Astrocyte (in vitro differentiated cells and primary cell): ENCODE measurements at regions not wholly inside any gene's neighbourhood (a gene's known extent, or its start where the extent isn't known, plus 50 kb on each side); places are given as distances from the start of the nearest gene placed in this dataset.

Experiments
- DNase-seq: peaks from one replicate; pipeline ENCODE4 v3.0.0-alpha.2; 2010; ENCODE audit warnings: low read depth
- FAIRE-seq: peaks from 2 replicates; lab custom pipeline; 2011; peaks lifted over from hg19 to GRCh38; lab: Jason Lieb, UNC
- H2AFZ ChIP-seq: 2 replicates; pipeline ENCODE4 v1.6.0; 2012; ENCODE audit warnings: low read depth, low read length, inconsistent platforms
- H3K27ac ChIP-seq: 2 replicates; pipeline ENCODE4 v1.5.1; 2011; ENCODE audit warnings: low read depth, low read length, inconsistent platforms
- H3K27me3 ChIP-seq: 2 replicates; pipeline ENCODE4 v1.6.0; 2011; ENCODE audit warnings: low read length, inconsistent platforms; ENCODE audit not compliant: insufficient read depth
- H3K36me3 ChIP-seq: 2 replicates; pipeline ENCODE4 v1.5.1; 2011; ENCODE audit warnings: low read length, inconsistent platforms; ENCODE audit not compliant: insufficient read depth
- H3K4me1 ChIP-seq: 2 replicates; pipeline ENCODE4 v1.5.1; 2011; ENCODE audit warnings: low read length, inconsistent platforms; ENCODE audit not compliant: insufficient read depth
- H3K4me2 ChIP-seq: 2 replicates; pipeline ENCODE4 v1.6.0; 2012; ENCODE audit warnings: low read length, inconsistent platforms
- H3K4me3 ChIP-seq: 2 replicates; pipeline ENCODE4 v1.5.1; 2011; ENCODE audit warnings: low read depth, mild to moderate bottlenecking, low read length, inconsistent platforms; ENCODE audit not compliant: insufficient read depth
- H3K79me2 ChIP-seq: 2 replicates; pipeline ENCODE4 v1.6.0; 2012; ENCODE audit warnings: mild to moderate bottlenecking, low read length, inconsistent platforms; ENCODE audit not compliant: insufficient read depth
- H3K9ac ChIP-seq: 2 replicates; pipeline ENCODE4 v1.6.0; 2012; ENCODE audit warnings: mild to moderate bottlenecking, low read length, inconsistent platforms
- H3K9me3 ChIP-seq: 2 replicates; pipeline ENCODE4 v1.5.1; 2012; ENCODE audit warnings: low read depth, mild to moderate bottlenecking, low read length, inconsistent platforms; ENCODE audit not compliant: insufficient read depth
- H4K20me1 ChIP-seq: 2 replicates; pipeline ENCODE4 v1.6.0; 2012; ENCODE audit warnings: low read length, inconsistent platforms; ENCODE audit not compliant: insufficient read depth
- H3K27ac Mint-ChIP-seq: one replicate; pipeline ENCODE4 v1.8.0; 2021; ENCODE audit warnings: mild to moderate bottlenecking, mixed read lengths; ENCODE audit not compliant: unreplicated experiment
- H3K27me3 Mint-ChIP-seq: one replicate; pipeline ENCODE4 v1.8.0; 2021; ENCODE audit warnings: low read depth, mixed read lengths; ENCODE audit not compliant: unreplicated experiment
- H3K36me3 Mint-ChIP-seq: one replicate; pipeline ENCODE4 v1.8.0; 2021; ENCODE audit warnings: low read depth, mixed read lengths; ENCODE audit not compliant: unreplicated experiment
- H3K4me1 Mint-ChIP-seq: one replicate; pipeline ENCODE4 v1.8.0; 2021; ENCODE audit warnings: low read depth, mixed read lengths; ENCODE audit not compliant: unreplicated experiment
- H3K4me3 Mint-ChIP-seq: one replicate; pipeline ENCODE4 v1.8.0; 2021; ENCODE audit warnings: mild to moderate bottlenecking, moderate library complexity, mixed read lengths; ENCODE audit not compliant: unreplicated experiment
- H3K9me3 Mint-ChIP-seq: one replicate; pipeline ENCODE4 v1.8.0; 2021; ENCODE audit warnings: mild to moderate bottlenecking, mixed read lengths; ENCODE audit not compliant: unreplicated experiment
- CTCF ChIP-seq: IDR thresholded peaks from 2 replicates; pipeline ENCODE4 v1.5.1; 2011; ENCODE audit warnings: low read depth, mild to moderate bottlenecking, inconsistent platforms, low read length, moderate library complexity; ENCODE audit not compliant: insufficient read depth
- EZH2 ChIP-seq: IDR thresholded peaks from 2 replicates; pipeline ENCODE4 v1.6.1; 2012; ENCODE audit warnings: mild to moderate bottlenecking, low read length, inconsistent platforms; ENCODE audit not compliant: insufficient read depth

- peak overlapping the region; percentile 26 for H2AFZ ChIP-seq
- H3K27ac Mint-ChIP-seq = no peak overlapping the region
Observed at GRCh38 chr16:73143576-73144422, 95.9 kb upstream of the ZFHX3 start.

GRCh38 chr16:73143002-73143401 is 95.1 kb upstream of the ZFHX3 start:
- no peaks in the 10 kb centered on the region for H3K9me3 ChIP-seq
- no peak overlapping the region for H2AFZ ChIP-seq
- H3K4me3 Mint-ChIP-seq = no peak overlapping the region
- H3K79me2 ChIP-seq = no peaks in the 10 kb centered on the region
- no peaks in the 10 kb centered on the region for H3K4me1 ChIP-seq
- no peak for FAIRE-seq
- no peaks in the 10 kb centered on the region for H4K20me1 ChIP-seq
- H3K36me3 ChIP-seq = no peaks in the 10 kb centered on the region
- H3K4me2 ChIP-seq = no peak overlapping the region
- peaks cover 3% of the 10 kb centered on the region for H3K4me1 Mint-ChIP-seq
- no peak overlapping the region for H3K27ac ChIP-seq
- H3K9me3 Mint-ChIP-seq = no peaks in the 10 kb centered on the region
- TF ChIP-seq CTCF = no peak
- TF ChIP-seq EZH2 = no peak
- no peaks in the 10 kb centered on the region for H3K27me3 Mint-ChIP-seq
- H3K27me3 ChIP-seq = no peaks in the 10 kb centered on the region
- no peaks in the 10 kb centered on the region for H3K36me3 Mint-ChIP-seq
- no peak overlapping the region for H3K27ac Mint-ChIP-seq
- H3K4me3 ChIP-seq = no peak overlapping the region
- no peak for DNase-seq
- H3K9ac ChIP-seq = no peak overlapping the region

More at GRCh38 chr16:73143576-73144422, 95.9 kb upstream of the ZFHX3 start:
- no peaks in the 10 kb centered on the region for H3K4me1 ChIP-seq
- peak overlapping the region; percentile 25 for H3K4me3 ChIP-seq
- no peak for DNase-seq
- Mint-ChIP-seq H3K4me1 (peaks cover 3% of the 10 kb centered on the region), H3K9me3 (no peaks in the 10 kb centered on the region), H3K36me3 (no peaks in the 10 kb centered on the region), H3K4me3 (no peak overlapping the region), H3K27me3 (no peaks in the 10 kb centered on the region)
- H3K79me2 ChIP-seq = no peaks in the 10 kb centered on the region
- H3K27me3 ChIP-seq = no peaks in the 10 kb centered on the region
- H3K9ac ChIP-seq = no peak overlapping the region
- peak overlapping the region; percentile 66 for H3K4me2 ChIP-seq
- no peaks in the 10 kb centered on the region for H3K36me3 ChIP-seq
- no peak for FAIRE-seq
- no peaks in the 10 kb centered on the region for H4K20me1 ChIP-seq
- H3K9me3 ChIP-seq = no peaks in the 10 kb centered on the region
- TF ChIP-seq EZH2 = no peak
- TF ChIP-seq CTCF = no peak
- no peak overlapping the region for H3K27ac ChIP-seq
